ENCODE measurements at regions not wholly inside any gene's neighbourhood (a gene's known extent, or its start where the extent isn't known, plus 50 kb on each side); places are given as distances from the start of the nearest gene placed in this dataset.

DNA sequence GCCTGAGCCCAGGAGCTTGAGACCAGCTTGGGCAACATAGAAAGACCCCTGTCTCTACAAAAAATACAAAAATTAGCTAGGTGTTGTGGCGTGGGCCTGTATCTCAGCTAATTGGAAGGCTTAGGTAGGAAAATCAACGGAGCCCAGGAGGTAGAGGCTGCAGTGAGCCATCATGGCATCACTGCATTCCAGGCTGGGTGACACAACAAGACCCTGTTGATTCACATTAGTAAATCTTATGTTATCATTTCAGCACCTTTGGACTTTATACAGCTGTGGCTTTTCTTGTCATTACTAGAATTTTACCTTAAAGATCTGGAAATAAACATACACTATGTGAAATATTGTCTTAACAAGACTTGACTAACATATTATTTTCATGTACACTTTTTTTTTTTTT is 185.0 kb downstream of the ZNF608 start:
- WGBS (ENCODE audit: insufficient coverage, low coverage, low lambda C conversion rate, missing lambda C conversion rate): 95% methylated on average over 2 of the region's 2 CpGs
- Histone ChIP-seq H3K27ac (no peak overlapping the region), H3K4me1 (no peaks in the 10 kb centered on the region), H3K4me3 (no peak overlapping the region), H3K36me3 (no peaks in the 10 kb centered on the region), H3K9me3 (no peaks in the 10 kb centered on the region), H3K27me3 (no peaks in the 10 kb centered on the region)
- TF ChIP-seq CTCF (IDR thresholded peaks at IDR 0.05) (no peak), POLR2A (IDR thresholded peaks at IDR 0.05) (no peak)
- intact Hi-C loops (cut with DNase I): no loop called here
- ATAC-seq (no peak), DNase-seq (no peak)

DNA sequence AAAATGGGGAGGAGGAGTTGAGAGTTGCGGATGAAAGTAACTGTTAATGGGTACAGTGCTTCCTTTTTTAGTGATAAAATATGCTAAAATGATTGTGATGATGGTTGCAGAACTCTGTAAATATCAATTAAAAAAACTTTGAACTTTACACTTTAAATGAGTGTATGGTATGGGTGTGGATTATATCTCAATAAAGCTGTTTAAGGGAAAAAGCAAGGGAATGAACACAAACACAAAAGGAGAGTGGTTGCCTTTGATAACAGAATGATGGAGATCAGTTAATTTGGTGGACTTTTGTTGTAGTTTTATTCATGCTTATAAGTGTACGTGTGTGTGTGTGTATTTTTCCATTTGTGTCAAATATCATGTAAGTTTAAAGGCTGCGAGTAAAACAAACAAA is 186.1 kb downstream of the ZNF608 start:
- Histone ChIP-seq H3K27me3 (no peaks in the 10 kb centered on the region), H3K9me3 (no peaks in the 10 kb centered on the region), H3K4me3 (no peak overlapping the region), H3K36me3 (no peaks in the 10 kb centered on the region), H3K4me1 (no peaks in the 10 kb centered on the region), H3K27ac (no peak overlapping the region)
- no peak for ATAC-seq
- DNase-seq: no peak
- WGBS (ENCODE audit: insufficient coverage, low coverage, low lambda C conversion rate, missing lambda C conversion rate): 72% methylated on average over 3 of the region's 3 CpGs
- TF ChIP-seq CTCF (IDR thresholded peaks at IDR 0.05) (no peak), POLR2A (IDR thresholded peaks at IDR 0.05) (no peak)
- intact Hi-C loops (cut with DNase I): no loop called here

GRCh38 chr5:124557761-124558160 is 188.7 kb downstream of the ZNF608 start:
- no peak for ATAC-seq
- Histone ChIP-seq H3K9me3 (no peaks in the 10 kb centered on the region), H3K27ac (no peak overlapping the region), H3K4me3 (no peak overlapping the region), H3K36me3 (no peaks in the 10 kb centered on the region), H3K4me1 (no peaks in the 10 kb centered on the region), H3K27me3 (no peaks in the 10 kb centered on the region)
- no peak for TF ChIP-seq CTCF (IDR thresholded peaks at IDR 0.05)
- TF ChIP-seq POLR2A (IDR thresholded peaks at IDR 0.05): no peak
- WGBS (ENCODE audit: insufficient coverage, low coverage, low lambda C conversion rate, missing lambda C conversion rate): 92% methylated on average over 5 of the region's 8 CpGs
- intact Hi-C loops (cut with DNase I): no loop called here
- DNase-seq: no peak

DNA sequence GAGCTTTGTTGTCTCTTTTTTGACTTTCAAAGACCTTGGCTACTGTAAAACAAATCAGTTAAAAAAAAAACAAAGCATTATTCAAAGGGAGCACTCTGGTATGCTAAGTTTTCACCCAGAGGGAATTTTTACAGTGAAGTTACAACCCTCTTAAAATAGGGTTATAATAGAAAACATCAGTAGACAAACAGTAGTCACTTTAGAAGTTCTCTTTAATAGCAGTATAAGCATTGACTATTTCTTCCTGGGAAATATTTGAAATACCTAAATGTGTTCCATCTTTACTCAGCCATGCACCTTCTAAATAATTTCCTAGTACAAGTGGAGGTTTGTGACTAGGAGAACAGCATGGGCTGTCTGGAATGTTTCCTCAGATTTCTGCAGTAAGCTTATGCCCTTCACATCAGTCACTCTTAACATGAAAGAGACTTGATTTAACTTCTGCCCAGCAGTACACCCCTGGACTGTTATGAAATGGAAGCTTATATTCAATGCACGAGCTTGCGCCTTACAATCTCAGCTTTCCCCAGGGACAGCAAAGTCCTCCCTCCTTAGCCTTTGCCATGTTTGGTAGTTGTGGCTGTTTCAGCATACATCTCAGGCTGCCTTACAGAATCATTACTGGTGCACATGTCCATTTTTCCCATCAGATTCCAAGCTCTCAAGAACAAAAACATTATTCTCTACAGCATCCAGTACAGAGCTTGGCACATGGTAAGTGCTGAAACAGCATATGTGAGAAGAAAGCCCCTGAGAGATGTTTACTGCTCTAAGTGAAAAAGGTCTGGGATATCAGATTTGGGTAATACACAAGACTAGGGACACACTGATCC is 191.5 kb downstream of the ZNF608 start:
- H3K4me3 ChIP-seq: no peak overlapping the region
- no CpG with 5 or more reads among the region's 2 CpGs for WGBS (ENCODE audit: insufficient coverage, low coverage, low lambda C conversion rate, missing lambda C conversion rate)
- no peaks in the 10 kb centered on the region for H3K4me1 ChIP-seq
- H3K27me3 ChIP-seq: no peaks in the 10 kb centered on the region
- no peak for DNase-seq
- TF ChIP-seq CTCF (IDR thresholded peaks at IDR 0.05): no peak
- no peak for TF ChIP-seq POLR2A (IDR thresholded peaks at IDR 0.05)
- H3K27ac ChIP-seq: no peak overlapping the region
- ATAC-seq: no peak
- H3K36me3 ChIP-seq: no peaks in the 10 kb centered on the region
- intact Hi-C loops (cut with DNase I): no loop called here
- no peaks in the 10 kb centered on the region for H3K9me3 ChIP-seq

Measured in right lobe of liver (tissue), 6 donors.